ENCODE measurements at regions not wholly inside any gene's neighbourhood (a gene's known extent, or its start where the extent isn't known, plus 50 kb on each side); places are given as distances from the start of the nearest gene placed in this dataset.

DNA sequence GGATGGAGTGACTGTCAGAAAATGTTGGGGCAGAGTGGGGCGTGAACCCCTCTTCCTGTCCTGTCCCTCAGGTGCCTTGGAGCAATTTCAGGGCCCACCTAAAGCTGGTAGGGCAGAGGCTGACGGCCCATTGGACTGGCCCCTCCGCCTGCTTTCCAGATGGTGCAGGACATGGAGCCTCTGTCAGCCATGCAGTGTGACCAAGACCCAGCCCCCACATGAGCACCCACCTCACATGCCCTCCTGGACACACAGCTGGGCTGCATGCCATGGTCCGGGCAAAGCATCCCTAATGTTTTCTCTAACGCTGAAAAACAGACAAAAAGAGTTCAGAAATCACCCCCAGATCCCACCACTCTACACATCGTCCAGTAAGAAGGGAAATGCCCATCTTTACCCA, 51.3 kb upstream of the PSAP start:
- Mint-ChIP-seq H3K9me3 (no peaks in the 10 kb centered on the region), H3K27ac (no peak overlapping the region), H3K4me3 (no peak overlapping the region), H3K27me3 (ENCODE audit: low read depth) (no peaks in the 10 kb centered on the region), H3K4me1 (no peaks in the 10 kb centered on the region), H3K36me3 (no peaks in the 10 kb centered on the region)
- TF ChIP-seq ZNF317 (CRISPR knock-in tag; IDR thresholded peaks at IDR 0.05; ENCODE audit: borderline replicate concordance, low read depth), result no peak
- TF ChIP-seq TEAD1 (CRISPR knock-in tag; IDR thresholded peaks at IDR 0.05), result no peak
- ATAC-seq, result no peak
- ChIA-PET CTCF (interaction anchor here (1.0 kb wide), 1 partner anchor 14 kb away, joined by 3 read pairs; no protein-coding TSS in a partner anchor), POLR2A (no interaction called here)
- DNase-seq (ENCODE audit: low spot score), result no peak
